Heart right ventricle (tissue), 16 donors: ENCODE measurements at regions not wholly inside any gene's neighbourhood (a gene's known extent, or its start where the extent isn't known, plus 50 kb on each side); places are given as distances from the start of the nearest gene placed in this dataset.

ENCODE experiments used
- ATAC-seq, 8 donors: fragments of 200-7000 bp; cut with Tn5 transposase; one replicate each; pipeline ENCODE4 v1.9.1; 2020; ENCODE audit warnings: mild to moderate bottlenecking in 8 of 8, moderate library complexity in 8 of 8, moderate number of reproducible peaks in 1 of 8
- DNase-seq, 2 donors: peaks; one replicate each; pipeline ENCODE4 v3.0.0-alpha.2; 2020
- H3K27ac ChIP-seq, 10 donors: fragments of 200-600 bp; sonication (generic) in 2 of 10; one replicate each; pipeline versions ENCODE4 v1.5.0 to v1.8.0; 2020 to 2022; ENCODE audit warnings: mild to moderate bottlenecking in 3 of 10
- H3K27me3 ChIP-seq, 7 donors: fragments of 200-600 bp; one replicate each; pipeline ENCODE4 v1.8.0; 2021 to 2022; ENCODE audit warnings: mild to moderate bottlenecking in 2 of 7
- H3K36me3 ChIP-seq, 9 donors: fragments of 200-600 bp; sonication (generic) in 1 of 9; one replicate each; pipeline versions ENCODE4 v1.5.0 to v1.8.0; 2020 to 2022; ENCODE audit warnings: mild to moderate bottlenecking in 2 of 9
- H3K4me1 ChIP-seq, 9 donors: fragments of 200-600 bp; sonication (generic) in 1 of 9; one replicate each; pipeline versions ENCODE4 v1.5.0 to v1.8.0; 2020 to 2022; ENCODE audit warnings: mild to moderate bottlenecking in 4 of 9
- H3K4me3 ChIP-seq, 10 donors: fragments of 200-600 bp; sonication (generic) in 2 of 10; one replicate each; pipeline versions ENCODE4 v1.5.0 to v1.8.0; 2020 to 2022; ENCODE audit warnings: mild to moderate bottlenecking in 7 of 10, moderate library complexity in 2 of 10
- H3K9me3 ChIP-seq, 11 donors: fragments of 200-600 bp in 10 of 11; sonication (generic) in 2 of 11; one replicate each; pipeline versions ENCODE4 v1.5.0 to v1.8.0; 2013 to 2022; ENCODE audit warnings: mild to moderate bottlenecking in 2 of 11, control low read depth in 1 of 11, moderate library complexity in 1 of 11
- WGBS, 2 donors: extraction: QIAGEN DNeasy Blood & Tissue Kit; methylation state at CpG; one replicate each; pipeline ENCODE4 v1.1.7; 2013; ENCODE audit warnings: inconsistent platforms in 1 of 2; 5-methylcytosine and 5-hydroxymethylcytosine counted together
- intact Hi-C, 10 donors: fragments of 100-400 bp; cut with DNase I; formaldehyde crosslinking; loops; one replicate each; pipeline versions ENCODE4 v1.11.1 to v1.14.2; 2022
- TF ChIP-seq, protein P1 (sequence below), 9 donors: fragments of 200-600 bp; sonication (generic) in 2 of 9; IDR thresholded peaks; one replicate each; pipeline versions ENCODE4 v1.5.0 to v1.8.0; 2021 to 2022; ENCODE audit warnings: antibody characterized with exemption in 9 of 9, mild to moderate bottlenecking in 5 of 9, moderate library complexity in 1 of 9
- donor health status: Arrhythmogenic right ventricular cardiomyopathy.
- donor health status: ischemic (EF 13 %, LVEDD 7.1; RV severe dilation, severe dysfunction).
- donor health status: healthy with polysubstance abuse.
- donor health status: DM: no; HTN: yes; CAD: no.
- donor health status: DM: no; HTN: no; CAD: no.
- donor health status: ischemic (EF 25% LVEDD 6.9; RV normal size, moderate dysfunction).
- donor health status: ischemic (EF 25% LVEDD 5.7; RV mildly dilated, moderate dysfunction).
- donor health status: healthy.
- donor health status: DM: yes; HTN: yes; CAD: no.
- donor health status: Ischemic cardiomyopathy.
- donor health status: ischemic (EF 35%, LVEDD 5.7; RV mildly dilated, moderate dysfunction).
- donor health status: nonischemic (EF 11% LVEDD 7.7; RV severe dilation, severe dysfunction).
- donor health status: DM: yes; HTN: yes; CAD: no.
- donor health status: PGD.
- donor health status: ischemic (EF 29% LVEDD 5.4; RV normal size, mild dysfunction).
- donor health status: nonischemic (EF 23%, LVEDD 6.1; RV moderate dilation, normal function).

DNA sequence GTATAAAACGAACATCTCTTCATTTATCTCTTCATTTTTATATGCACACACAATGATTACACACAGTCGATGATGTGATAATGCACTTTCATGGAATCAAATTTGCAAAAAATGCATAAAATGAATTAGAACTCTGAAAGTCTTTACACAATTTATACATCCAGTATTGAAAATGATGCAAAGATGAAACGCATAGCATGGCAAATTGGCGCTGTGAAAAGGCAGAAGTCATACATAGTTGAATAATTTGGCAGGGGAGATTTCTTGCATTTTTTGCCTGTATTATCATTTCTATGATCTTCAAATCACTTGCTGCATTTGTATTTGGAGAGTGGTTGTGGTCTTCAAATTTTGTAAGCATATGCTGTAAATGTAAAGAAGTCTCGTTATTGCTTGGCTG, 150.7 kb upstream of the LGALSL start:
- Histone ChIP-seq H3K9me3 (peaks cover 0 to 18% (median 4%) of the 10 kb centered on the region in 11 donors), H3K27ac (no peak overlapping the region), H3K4me3 (no peak overlapping the region), H3K36me3 (no peaks in the 10 kb centered on the region), H3K27me3 (no peaks in the 10 kb centered on the region), H3K4me1 (no peaks in the 10 kb centered on the region)
- intact Hi-C loops, result no loop called here
- DNase-seq (no peak), ATAC-seq (no peak)
- TF ChIP-seq, protein P1, sequence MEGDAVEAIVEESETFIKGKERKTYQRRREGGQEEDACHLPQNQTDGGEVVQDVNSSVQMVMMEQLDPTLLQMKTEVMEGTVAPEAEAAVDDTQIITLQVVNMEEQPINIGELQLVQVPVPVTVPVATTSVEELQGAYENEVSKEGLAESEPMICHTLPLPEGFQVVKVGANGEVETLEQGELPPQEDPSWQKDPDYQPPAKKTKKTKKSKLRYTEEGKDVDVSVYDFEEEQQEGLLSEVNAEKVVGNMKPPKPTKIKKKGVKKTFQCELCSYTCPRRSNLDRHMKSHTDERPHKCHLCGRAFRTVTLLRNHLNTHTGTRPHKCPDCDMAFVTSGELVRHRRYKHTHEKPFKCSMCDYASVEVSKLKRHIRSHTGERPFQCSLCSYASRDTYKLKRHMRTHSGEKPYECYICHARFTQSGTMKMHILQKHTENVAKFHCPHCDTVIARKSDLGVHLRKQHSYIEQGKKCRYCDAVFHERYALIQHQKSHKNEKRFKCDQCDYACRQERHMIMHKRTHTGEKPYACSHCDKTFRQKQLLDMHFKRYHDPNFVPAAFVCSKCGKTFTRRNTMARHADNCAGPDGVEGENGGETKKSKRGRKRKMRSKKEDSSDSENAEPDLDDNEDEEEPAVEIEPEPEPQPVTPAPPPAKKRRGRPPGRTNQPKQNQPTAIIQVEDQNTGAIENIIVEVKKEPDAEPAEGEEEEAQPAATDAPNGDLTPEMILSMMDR (IDR thresholded peaks at IDR 0.05), result no peak
- WGBS, 2 donors, result 91% methylated on average over 5 of the region's 5 CpGs

DNA sequence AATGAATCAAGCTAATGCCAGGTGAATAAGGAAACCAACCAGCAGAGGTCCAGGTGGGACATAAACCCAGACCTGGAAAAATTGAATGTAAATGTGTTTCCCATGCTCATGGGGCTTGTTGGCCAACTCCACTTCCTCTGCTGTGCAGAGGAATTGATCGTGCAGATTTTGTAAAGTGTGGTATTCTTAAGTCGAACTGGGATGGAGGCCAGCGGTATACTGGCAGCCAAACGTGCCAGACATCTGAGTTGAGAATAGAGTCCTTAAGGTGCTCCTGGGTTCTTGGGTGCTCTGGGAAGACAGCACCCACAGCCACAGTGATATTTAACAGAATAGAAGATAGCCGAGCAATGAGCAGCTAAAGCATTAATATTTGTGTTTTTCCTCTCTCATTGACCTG, 146.5 kb upstream of the LGALSL start:
- Histone ChIP-seq H3K4me3 (no peak overlapping the region), H3K4me1 (peaks cover 0 to 14% (median 11%) of the 10 kb centered on the region in 9 donors), H3K27ac (no peak overlapping the region), H3K27me3 (no peaks in the 10 kb centered on the region), H3K36me3 (no peaks in the 10 kb centered on the region), H3K9me3 (peaks cover 0 to 18% (median 4%) of the 10 kb centered on the region in 11 donors)
- 70 to 74% methylated on average over 5 of the region's 5 CpGs for WGBS, 2 donors
- intact Hi-C loops, result no loop called here
- DNase-seq (no peak), ATAC-seq (no peak)
- TF ChIP-seq, protein P1 (IDR thresholded peaks at IDR 0.05), result no peak

DNA sequence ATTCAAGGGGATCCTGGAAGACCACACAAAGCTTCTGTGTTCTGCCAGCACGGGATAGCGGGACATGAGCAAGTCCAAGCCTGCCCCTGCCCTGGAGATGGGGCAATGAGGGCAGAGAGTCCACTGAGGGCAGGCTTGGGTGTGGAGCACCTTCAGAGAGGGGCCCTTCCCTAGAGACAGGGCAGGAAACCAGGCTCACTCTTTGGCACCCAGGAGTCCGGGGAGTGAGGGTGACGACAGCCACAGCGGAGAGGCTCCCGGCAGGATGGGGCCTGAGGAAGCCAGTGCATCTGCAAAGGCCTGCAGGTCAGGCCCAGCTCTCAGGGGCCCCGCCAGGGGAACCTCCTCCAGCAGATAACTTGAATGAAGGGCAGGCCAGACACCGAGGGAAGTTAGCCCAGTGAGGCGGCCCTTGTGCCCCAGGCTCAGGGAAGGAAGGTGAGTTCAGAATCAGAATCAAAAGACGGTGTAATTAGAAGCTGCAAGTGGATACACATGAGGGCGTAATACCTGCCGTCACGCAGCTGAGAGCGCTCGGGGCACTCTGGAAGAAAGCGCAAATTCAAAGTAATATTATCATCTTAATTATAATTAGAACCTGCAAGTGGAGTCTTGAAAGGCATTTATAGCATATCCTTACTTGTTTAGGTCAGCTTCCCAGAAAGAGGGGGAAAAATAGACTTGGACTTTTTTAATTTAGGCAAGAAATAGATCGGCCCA, 142.6 kb upstream of the LGALSL start:
- intact Hi-C loops, result loop anchor here in 7 of 10 donors (5.0 to 10.0 kb wide), 5 partner anchors 39 to 883 kb away; partner anchors contain the start of gene PELI1 (in 3 of the 7)
- Histone ChIP-seq H3K36me3 (no peaks in the 10 kb centered on the region), H3K27me3 (no peaks in the 10 kb centered on the region), H3K4me1 (peaks cover 0 to 27% (median 18%) of the 10 kb centered on the region in 9 donors), H3K4me3 (no peak overlapping the region), H3K27ac (peak overlapping the region in 6 of 10 donors; percentile 7 to 71 (median 54)), H3K9me3 (peaks cover 0 to 4% (median 0%) of the 10 kb centered on the region in 11 donors)
- WGBS, 2 donors, result 86% methylated on average over 17 of the region's 17 CpGs
- TF ChIP-seq, protein P1 (IDR thresholded peaks at IDR 0.05), result no peak
- DNase-seq (no peak), ATAC-seq (peak in 1 of 8 donors; percentile 36)

DNA sequence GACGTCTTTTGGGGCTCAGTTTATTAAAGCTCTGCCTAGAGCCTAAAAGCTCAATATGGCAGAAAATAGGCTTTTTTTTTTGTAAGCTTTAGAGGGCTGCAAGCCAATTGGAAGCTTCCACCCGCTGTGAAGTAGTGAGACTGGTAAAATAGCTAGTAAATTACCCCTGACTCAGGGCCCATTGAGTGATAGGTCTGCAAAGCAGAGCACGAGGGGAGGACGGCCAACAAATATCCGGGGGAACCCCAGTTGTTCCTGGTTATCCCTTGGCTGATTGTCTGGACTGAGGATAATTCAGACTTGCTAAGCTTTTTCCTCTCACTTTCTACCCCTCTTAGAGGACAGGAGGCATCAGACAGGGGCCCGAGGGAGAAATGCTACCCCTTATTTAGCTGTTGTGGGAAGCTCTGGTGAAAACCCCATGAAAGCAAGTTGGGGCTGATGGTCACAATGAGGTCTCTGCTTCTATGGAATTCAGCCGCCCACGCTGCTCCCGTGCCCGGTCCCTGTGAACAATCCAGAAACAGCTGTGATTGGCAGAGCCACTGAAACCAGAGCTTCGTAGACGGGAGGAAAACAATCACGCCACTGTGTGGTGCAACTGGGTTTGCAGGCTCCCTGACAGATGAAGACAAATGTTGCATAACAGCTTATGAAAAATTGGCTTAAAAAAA, 141.9 kb upstream of the LGALSL start:
- Histone ChIP-seq H3K9me3 (no peaks in the 10 kb centered on the region), H3K4me1 (peaks cover 0 to 27% (median 18%) of the 10 kb centered on the region in 9 donors), H3K27me3 (no peaks in the 10 kb centered on the region), H3K27ac (peak overlapping the region in 7 of 10 donors; percentile 7 to 71 (median 53)), H3K4me3 (peak overlapping the region in 3 of 10 donors; percentile 3 to 22 (median 8)), H3K36me3 (no peaks in the 10 kb centered on the region)
- ATAC-seq (peak; percentile 88 to 95 (median 93)), DNase-seq (peak; percentile 61 to 81)
- 27 to 42% methylated on average over 13 of the region's 13 CpGs for WGBS, 2 donors
- TF ChIP-seq, protein P1 (IDR thresholded peaks at IDR 0.05), result peak; percentile 18 to 77 (median 58)
- intact Hi-C loops, result loop anchor here in 7 of 10 donors (1.0 to 10.0 kb wide), 7 partner anchors 40 to 883 kb away; partner anchors contain the start of gene PELI1 (in 3 of the 7)
